HG03095 (cell line): ENCODE measurements at regions not wholly inside any gene's neighbourhood (a gene's known extent, or its start where the extent isn't known, plus 50 kb on each side); places are given as distances from the start of the nearest gene placed in this dataset.

Experiments
- ATAC-seq: cut with Tn5 transposase; IDR thresholded peaks from one replicate; pipeline ENCODE4 v1.9.1; 2021; ENCODE audit warnings: moderate library complexity; ENCODE audit not compliant: unreplicated experiment

DNA sequence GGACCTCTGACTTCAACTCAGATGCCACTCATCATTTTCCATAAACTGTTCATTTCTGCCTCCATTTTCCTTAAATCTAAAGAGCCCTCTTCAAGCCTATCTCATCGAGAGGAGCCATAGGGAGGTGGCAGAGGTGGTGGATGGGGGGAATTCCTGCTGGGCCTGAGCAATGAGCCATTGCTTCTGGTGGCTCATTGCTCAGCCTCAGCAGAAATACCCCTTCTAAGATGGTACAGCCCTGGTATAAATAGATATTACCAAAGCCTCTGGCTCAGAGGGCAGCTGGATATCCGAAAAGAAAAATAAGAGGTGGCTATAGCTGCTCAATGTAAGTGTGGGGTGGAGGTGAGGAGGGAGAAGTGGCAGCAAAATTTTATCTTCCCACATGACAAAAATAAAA lies 313.5 kb downstream of the CAAP1 start:
- ATAC-seq, result no peak

DNA sequence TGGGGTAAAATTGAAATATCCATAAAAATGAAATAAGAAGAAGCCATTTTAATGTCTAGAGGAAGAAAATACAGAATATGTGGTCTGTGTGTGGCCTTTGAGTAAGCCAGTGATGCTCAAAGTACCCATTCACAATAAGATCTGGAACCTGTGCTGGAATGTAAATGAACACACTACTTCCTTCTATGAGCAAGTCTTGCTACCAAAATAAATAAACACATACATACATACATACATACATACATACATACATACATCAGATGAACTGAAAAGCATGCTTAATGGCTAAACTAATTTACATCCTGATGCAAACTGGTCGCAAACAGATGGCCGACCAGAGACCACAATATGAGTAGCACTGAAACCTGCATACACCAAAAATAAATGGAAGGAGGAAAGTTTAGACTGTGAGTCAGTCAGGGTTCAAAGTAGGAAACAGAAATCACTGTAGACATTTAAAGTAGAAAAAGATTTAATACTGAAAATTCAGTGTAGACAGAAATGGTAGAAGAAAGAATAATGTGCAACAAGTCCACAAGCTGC lies 317.6 kb downstream of the CAAP1 start:
- no peak for ATAC-seq

DNA sequence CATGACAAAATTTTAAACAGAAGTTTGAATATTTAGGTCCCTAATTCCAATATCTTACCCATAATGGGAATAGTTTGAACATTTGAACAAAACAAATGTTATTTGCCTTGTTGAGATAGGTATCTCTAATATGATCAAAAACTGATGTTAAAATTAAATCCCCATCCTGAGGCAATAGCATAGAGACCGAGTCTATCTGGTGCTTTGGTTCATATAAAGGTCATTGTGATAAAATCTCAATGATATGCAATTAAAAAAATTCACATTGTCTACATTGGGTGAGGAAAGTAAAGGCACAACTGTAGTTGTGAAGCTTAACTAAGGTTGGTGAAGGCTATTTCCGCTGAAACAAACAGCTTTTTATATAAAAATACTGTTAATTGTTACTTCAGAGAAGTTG lies 318.3 kb downstream of the CAAP1 start:
- ATAC-seq, result no peak

DNA sequence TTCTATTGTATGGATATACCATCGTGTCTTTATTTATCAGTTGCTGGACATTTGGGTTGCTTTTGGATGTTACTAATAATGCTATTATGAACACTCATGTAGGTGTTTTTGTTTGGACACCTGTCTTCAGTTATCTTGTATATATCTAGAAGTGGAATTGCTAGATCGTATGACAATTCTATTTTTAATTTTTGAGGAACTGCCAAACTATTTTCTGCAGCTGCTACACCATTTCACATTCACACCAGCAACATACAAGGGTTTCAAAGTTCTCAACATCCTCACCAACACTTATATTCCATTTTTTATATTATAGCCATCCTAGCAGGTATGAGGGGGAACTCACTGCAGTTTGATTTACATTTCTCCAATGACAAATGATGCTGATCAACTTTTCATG lies 324.6 kb downstream of the CAAP1 start:
- no peak for ATAC-seq

DNA sequence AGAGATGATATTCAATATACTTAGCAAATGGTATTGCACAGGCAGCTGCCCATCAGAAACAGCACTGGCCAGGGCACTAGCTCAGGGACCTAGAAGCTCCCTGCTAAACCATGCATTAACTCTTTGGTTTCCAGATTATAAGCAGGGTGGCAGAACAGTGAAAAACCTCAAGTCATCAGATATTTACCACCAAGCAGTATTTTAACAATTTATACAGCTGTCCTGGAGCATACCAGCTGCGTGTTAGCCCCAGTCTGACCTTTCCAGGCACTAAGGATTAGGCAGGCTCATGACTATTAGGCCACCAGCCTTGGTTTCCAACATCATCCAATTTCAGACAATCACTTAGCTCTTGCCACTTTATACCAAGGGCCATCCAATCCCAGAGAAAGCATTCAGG lies 326.5 kb downstream of the CAAP1 start:
- no peak for ATAC-seq

DNA sequence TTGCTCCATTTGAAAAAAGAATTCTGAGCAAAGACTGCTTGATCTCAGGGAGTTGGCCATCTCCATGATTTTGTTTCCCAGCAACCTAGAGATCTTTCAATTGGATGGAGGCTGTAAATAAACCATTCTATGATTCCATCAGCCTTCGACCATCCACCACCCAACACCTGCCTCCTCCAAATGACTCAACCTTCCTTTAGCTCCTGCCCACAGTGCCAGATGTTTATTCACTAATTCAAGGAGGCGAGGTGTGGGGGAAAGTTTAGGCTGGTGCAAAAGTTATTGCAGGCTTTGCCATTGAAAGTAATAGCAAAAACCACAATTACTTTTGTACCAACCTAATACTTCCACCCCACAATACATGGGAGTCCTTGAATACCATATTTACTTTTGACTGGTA lies 327.5 kb downstream of the CAAP1 start:
- ATAC-seq, result no peak

DNA sequence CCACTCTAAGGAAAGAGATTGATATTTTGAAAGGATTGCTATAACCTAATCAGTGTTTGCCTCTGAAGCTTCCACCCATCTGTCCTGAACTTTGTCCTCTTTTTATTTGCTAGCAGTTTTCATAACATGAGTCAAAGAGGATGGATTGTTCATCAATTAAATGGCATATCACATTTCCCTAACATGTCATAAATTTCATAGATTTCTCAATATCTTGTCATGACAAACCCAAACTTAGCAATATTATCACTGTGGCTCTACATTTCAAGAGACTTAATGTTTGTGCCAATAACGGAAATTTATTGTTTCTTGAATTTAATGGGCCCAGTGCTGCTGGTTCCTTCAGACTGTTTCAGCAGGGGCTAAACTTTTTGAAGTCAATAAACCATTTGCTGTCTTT lies 330.3 kb downstream of the CAAP1 start:
- ATAC-seq, result no peak

DNA sequence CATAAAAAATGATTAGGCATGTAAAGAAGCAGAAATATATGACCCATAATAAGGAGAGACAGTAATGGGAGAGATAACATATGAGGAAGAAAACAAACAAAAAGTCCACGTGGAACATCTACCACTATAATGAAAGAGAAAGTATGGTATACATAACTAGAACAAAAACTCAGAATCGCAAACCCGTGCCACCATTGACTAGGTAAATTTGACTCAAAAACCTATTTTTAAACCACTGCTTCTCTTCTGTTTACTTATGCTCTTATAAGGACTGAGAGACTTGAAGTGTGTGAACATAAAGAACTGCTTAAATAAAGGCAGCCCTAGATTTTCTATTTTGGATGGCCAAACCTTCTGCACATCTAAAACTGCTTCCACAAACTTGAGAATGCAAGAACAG lies 330.7 kb downstream of the CAAP1 start:
- ATAC-seq, result no peak

DNA sequence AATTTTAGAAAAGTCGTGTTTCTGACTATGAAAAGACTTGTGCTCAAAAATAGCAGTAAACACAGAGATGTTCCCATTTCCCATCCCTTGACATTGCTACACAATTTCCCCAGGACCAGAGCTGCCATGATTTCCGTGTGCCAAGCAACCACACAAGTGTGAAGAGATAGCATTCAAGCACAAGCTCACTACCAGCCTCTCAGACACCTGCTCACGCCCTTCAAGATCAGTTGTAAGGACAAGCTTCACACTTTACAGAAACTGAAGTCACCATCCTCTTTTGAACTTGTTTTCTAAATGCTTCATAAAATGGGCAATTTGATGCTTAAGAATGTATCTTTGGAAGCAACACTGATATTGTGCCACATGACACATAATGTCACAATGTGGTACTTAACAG lies 333.1 kb downstream of the CAAP1 start:
- no peak for ATAC-seq

DNA sequence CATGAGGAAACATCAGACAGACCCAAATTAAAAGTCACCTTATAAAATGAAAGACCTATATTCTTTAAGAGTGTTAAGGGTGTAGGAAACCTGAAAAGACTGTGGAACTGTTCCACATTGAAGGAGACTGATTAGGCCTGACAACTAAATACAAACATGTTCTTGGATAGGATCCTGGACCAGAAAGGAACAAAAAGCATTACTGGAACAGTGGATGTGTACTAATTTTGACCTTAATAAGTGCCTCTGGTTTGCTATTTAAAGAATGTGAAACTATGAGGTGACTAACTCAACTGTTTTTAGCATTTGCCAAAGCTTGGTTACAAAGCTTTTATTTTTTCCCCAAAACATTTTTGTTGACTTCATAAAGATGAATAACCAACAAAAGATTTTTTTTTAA lies 340.6 kb downstream of the CAAP1 start:
- no peak for ATAC-seq

DNA sequence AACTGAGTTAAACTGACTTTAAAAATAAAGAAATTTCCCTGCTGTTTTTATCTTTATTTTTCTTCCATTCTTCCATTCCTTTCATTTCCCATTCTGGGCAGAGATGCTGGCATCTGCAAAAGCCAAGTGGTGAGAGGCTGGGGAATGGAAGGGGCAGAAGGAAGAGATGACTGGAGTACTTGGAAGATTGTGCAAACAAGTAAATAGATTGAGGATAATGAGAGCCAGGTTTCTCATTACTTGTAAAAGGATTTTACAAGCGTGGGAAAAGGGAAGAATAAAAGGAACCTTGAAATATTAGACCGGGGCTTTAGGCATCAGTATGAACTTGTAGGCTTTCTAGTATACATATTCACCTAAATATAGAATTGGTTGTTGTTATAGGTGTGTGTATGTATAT lies 341.2 kb downstream of the CAAP1 start:
- no peak for ATAC-seq

DNA sequence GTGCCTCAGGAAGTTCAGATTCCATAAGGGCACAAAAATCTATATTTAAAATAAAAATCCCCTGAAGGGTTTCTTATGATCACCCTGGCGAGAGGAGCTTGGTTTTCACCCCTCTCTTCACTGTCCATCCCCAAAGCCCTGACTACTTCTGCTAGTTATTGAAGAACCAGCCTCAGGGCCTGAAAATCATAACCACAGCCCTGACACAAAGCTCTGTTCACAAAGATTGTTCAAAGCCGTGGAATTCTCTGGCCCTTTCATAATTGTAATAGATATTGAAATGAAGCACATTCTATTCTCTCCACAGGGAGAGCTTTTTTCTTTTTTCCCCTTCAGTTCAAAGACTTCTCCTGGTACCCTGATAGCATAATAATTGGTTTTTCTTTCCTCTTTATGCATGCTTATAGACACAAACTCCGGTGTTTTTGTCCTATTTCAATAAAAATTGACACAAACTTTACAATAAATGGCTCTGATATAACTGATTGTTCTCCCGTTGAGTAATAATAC lies 343.8 kb downstream of the CAAP1 start:
- ATAC-seq, result no peak

DNA sequence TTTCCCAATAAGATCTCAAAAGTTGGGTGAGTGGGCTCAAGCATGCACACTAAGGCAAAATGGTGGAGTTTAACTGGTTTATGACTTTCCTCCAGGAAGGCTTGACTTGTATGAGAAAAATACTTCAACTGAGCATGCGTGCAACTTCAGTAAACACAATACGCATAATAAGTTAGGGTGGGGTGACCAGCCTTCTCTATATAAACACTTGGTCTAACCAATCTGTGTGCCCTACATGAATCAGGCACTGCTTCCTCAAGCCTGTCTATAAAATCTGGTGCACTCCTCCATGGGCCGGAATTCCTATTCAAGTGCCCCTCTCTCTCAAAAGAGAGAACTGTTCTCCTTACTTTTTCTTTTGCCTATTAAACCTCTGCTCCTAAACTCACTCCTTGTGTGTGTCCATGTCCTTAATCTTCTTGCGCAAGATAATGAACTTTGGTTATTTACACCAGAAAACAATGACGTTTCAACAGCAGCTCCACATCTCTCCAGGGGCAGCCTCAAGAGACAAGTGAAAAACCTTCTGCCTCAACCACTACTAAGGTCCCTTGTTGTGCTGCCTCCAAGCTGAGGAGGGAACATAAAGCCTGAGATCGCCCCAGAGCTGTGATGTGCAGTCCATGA lies 352.6 kb downstream of the CAAP1 start:
- no peak for ATAC-seq

DNA sequence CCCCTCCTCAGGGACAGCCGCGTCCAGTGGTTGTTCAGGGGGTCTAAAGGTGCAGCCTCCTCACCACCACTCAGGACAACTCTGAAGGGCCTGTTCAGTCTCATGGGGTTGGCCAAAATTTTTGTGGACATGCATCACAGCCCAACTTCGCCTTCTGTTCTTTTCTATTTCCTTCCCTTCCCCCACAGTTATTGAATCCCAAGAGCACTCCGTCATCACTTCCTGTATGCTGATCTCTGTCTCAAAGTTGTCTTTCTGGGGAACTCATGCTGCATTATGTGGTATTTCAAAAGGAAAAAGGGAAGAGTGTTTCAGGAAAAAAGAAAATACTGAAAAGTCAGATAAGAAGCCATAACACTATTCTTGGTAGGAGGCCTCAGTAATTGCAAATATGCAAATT lies 355.4 kb downstream of the CAAP1 start:
- ATAC-seq, result no peak

DNA sequence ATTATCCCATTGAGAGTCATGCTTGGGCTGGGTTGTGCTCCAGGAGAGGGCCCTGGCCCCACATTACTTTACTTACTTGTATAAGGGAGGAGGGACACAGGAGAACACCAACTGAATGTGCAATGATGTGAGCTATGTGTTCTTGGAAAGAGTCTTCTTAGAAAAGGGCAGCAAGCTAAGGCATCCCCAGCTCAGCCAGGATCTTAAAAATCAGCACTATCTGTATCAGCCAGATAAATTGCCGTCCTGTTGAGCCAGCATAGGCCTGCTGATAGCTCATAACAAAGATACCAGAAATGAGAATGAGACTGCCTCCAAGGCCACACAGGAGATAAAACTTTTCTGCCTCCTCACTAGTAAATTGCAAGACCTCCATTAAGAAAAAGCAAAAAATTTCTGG lies 357.5 kb downstream of the CAAP1 start:
- no peak for ATAC-seq

DNA sequence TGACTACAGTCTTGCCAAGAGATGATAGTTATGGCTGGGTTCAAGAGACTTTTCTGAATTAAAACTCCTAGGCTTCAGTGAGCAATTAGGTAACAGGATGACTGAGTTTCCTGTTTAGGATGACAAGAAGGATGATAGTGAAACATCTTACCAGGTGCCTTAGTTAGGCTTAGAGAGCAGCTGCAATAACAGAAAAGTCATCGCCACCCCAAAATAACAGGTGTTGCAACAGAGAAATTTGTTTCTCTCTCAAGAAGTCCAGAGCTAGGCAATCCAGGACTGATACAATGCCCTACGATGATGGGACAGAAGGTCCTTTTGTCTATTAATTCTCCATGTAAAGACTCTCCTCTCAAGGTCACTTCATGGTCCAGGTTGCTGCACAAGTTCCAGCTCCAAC lies 361.8 kb downstream of the CAAP1 start:
- no peak for ATAC-seq

DNA sequence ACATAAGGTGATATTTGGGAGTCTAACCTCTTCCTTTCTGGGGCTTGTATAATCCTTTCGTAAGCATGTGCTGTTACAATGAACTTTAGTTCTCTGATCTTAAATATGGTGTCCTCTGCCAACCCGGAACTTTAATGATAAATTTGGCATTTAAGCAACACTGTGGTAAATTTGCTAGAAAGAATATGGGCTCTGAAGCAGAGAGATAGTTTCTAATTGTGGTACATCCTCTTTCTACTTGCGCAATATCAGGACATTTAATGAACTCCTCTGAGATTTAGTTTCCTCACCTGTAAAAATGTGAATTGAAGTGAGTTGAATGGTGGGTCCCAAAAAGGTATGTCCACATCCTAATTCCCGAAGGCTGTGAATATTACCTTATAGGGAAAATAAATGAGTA lies 364.7 kb downstream of the CAAP1 start:
- ATAC-seq, result no peak

DNA sequence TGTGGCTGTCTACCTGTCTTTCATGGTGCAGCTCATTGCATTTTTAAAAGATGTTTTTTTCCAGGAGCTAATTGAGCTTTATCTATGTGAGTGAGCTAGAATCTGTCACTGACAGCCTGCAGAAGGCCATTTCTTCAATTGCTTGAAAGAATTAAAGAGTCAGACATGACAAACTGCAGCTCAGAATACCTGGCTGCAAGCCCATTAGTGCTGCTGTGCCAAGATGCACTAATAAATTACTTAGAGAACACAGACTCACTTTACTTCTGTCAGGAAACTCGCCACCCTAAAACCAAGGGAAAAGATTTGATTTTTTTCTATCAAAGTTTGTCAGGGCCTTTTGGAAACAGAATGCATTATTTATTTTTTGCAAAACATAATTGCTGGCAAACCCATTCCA lies 368.3 kb downstream of the CAAP1 start:
- no peak for ATAC-seq

DNA sequence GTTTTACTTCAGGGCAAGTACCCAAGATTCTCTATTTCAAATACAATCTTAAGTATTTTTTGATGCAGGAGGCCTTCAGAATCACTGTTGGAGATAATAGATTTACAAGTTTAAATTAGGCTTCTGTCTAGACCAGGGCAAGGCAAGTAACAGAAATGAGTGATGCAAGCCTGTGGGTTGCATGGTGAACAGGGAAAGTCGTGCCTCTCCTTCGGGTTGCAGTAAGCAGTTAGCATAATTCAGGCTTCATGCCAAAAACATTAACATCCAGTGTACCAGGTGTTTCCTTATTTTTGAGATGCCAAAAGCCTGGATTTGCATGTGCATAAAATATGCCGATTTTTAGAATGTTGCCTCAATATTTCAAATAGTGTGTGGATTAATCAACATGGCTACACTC lies 369.0 kb downstream of the CAAP1 start:
- ATAC-seq, result no peak

DNA sequence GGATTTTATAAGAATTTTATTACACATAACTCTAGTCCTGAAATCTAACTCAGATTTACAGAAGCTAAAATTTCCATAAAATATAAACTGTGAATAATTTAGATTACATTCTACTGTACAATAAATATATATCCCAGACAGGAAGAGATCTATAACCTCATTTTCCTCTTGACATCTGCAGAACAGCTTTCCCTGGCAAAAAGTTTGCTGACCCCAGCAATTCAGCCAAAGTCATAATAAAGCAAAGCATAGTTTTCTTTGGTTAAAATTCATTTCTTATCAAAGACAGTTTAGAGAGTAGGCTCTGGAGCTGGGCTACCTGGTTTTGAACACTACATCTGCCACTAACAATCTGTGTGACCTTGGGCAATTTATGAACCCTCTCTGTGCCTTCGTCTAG lies 372.5 kb downstream of the CAAP1 start:
- no peak for ATAC-seq

DNA sequence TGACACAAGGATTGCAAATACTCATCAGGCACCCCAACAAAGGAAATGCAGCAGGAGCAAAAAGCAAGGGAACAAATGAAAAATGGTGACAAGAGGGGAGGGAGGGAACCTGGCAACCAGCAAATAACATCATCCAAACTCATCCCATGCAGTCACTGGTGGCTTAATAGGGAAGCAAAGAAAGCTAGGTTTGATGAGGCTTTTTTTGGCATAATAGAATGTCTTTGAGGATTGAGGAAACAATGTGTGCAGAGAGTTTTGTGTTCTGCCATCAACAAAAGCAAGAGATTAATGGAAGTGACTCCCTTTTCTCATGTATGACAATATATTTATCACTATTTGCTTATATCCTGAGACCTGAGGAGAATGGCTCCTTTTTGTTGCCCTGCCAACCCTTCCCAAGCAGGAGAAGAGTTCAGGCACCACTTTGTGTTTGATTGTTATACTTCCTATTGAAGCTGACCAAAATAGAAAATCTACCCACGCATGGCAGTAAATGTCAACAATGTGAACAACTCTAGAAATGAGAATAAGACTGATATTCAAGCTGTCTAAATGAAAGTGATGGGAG lies 375.7 kb downstream of the CAAP1 start:
- ATAC-seq, result no peak

DNA sequence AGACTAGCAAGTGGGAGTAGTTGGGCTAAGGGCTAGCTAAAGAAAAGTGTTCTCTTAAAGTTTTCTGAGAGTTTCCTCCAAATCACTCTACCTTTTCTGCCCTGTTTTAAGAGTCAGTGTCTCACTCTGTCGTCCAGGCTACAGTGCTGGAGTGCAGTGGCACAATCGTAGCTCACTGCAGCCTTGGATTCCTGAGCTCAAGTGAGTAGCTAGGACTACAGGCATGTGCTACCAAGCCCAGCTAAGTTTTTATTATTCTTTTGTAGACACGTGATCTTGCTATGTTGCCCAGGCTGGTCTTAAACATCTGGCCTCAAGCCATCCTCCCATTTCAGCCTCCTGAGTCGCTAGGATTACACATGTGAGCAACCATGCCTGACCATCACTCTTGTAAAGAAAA lies 378.9 kb downstream of the CAAP1 start:
- no peak for ATAC-seq

DNA sequence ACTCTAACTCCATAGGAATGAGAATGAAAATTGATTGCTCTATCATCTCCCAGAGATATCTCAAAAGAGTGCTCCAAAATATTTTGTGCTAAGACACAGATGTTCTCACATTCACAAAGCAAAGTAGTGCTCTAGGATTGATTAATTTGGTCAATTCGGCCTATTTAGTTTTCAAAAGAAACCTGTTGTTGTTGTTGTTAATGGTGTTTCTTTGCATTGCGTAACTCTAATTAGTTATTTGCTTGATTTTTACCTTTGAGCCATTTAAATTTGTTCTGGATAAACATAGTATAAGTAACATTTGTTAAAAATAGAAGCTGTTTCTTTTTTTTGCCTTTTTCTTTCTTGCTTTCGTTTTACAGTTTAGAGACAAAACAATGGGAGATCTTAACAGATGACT lies 382.5 kb downstream of the CAAP1 start:
- ATAC-seq, result no peak
